Coronary artery (tissue), 2 donors: ENCODE measurements at regions not wholly inside any gene's neighbourhood (a gene's known extent, or its start where the extent isn't known, plus 50 kb on each side); places are given as distances from the start of the nearest gene placed in this dataset.

Experiments
- DNase-seq: peaks from one replicate; pipeline ENCODE4 v3.0.0-alpha.2; 2017; ENCODE audit warnings: low spot score
- H3K27ac ChIP-seq, 2 donors: fragments of 200-600 bp; sonication (generic); one replicate each; pipeline ENCODE4 v1.5.1; 2016 to 2019
- H3K4me3 ChIP-seq: fragments of 200-600 bp; sonication (generic); 2 replicates; pipeline ENCODE4 v1.5.1; 2016; ENCODE audit warnings: mild to moderate bottlenecking, moderate library complexity
- CTCF ChIP-seq: fragments of 200-600 bp; sonication (generic); IDR thresholded peaks from one replicate; pipeline ENCODE4 v1.5.1; 2019; ENCODE audit warnings: antibody characterized with exemption

GRCh38 chr13:74715718-74716117, 581.5 kb upstream of the KLF12 start:
- Histone ChIP-seq H3K4me3 (no peak overlapping the region), H3K27ac (no peak overlapping the region)
- no peak for DNase-seq
- no peak for TF ChIP-seq CTCF

GRCh38 chr13:74710006-74710405, 575.8 kb upstream of the KLF12 start:
- no peak for TF ChIP-seq CTCF
- Histone ChIP-seq H3K4me3 (no peak overlapping the region), H3K27ac (no peak overlapping the region)
- no peak for DNase-seq

- Histone ChIP-seq H3K4me3 (no peak overlapping the region), H3K27ac (no peak overlapping the region)
- no peak for DNase-seq
- TF ChIP-seq CTCF, result no peak
Measured at GRCh38 chr13:74709226-74709625, 575.0 kb upstream of the KLF12 start.

GRCh38 chr13:74708629-74709028, 574.4 kb upstream of the KLF12 start:
- no peak for DNase-seq
- no peak for TF ChIP-seq CTCF
- H3K27ac ChIP-seq, result no peak overlapping the region
- H3K4me3 ChIP-seq, result no peak overlapping the region

GRCh38 chr13:74707291-74707690, 573.1 kb upstream of the KLF12 start:
- no peak for DNase-seq
- Histone ChIP-seq H3K4me3 (no peak overlapping the region), H3K27ac (no peak overlapping the region)
- TF ChIP-seq CTCF, result no peak

- no peak for DNase-seq
- no peak overlapping the region for H3K27ac ChIP-seq
- H3K4me3 ChIP-seq, result no peak overlapping the region
- TF ChIP-seq CTCF, result no peak
Measured at GRCh38 chr13:74706801-74707200, 572.6 kb upstream of the KLF12 start.

- Histone ChIP-seq H3K27ac (no peak overlapping the region), H3K4me3 (no peak overlapping the region)
- TF ChIP-seq CTCF, result no peak
- DNase-seq, result no peak
Measured at GRCh38 chr13:74705438-74705837, 571.2 kb upstream of the KLF12 start.
